Lower leg skin (tissue), 3 donors: ENCODE measurements at regions not wholly inside any gene's neighbourhood (a gene's known extent, or its start where the extent isn't known, plus 50 kb on each side); places are given as distances from the start of the nearest gene placed in this dataset.

ENCODE experiments used
- CTCF ChIP-seq, 3 donors: fragments of 450-650 bp; IDR thresholded peaks; one replicate each; pipeline ENCODE4 v1.5.1; 2016; ENCODE audit warnings: antibody characterized with exemption in 3 of 3, mild to moderate bottlenecking in 3 of 3, moderate library complexity in 2 of 3
- POLR2A ChIP-seq, 2 donors: fragments of 450-650 bp; IDR thresholded peaks; one replicate each; pipeline ENCODE4 v1.6.1; 2016 to 2017; ENCODE audit warnings: antibody characterized with exemption in 2 of 2, mild to moderate bottlenecking in 1 of 2, moderate library complexity in 1 of 2

GRCh38 chr18:10046178-10046807 lies 132.5 kb downstream of the VAPA start:
- TF ChIP-seq CTCF (IDR thresholded peaks at IDR 0.05) = no peak
- TF ChIP-seq POLR2A (IDR thresholded peaks at IDR 0.05) = no peak
